T-helper 17 cell (primary cell): ENCODE measurements at regions not wholly inside any gene's neighbourhood (a gene's known extent, or its start where the extent isn't known, plus 50 kb on each side); places are given as distances from the start of the nearest gene placed in this dataset.

Source experiments
- ATAC-seq: fragments of 150-1000 bp; cut with Tn5 transposase; 2 replicates; pipeline ENCODE4 v1.10.0; 2021; ENCODE audit warnings: mild to moderate bottlenecking, moderate library complexity
- DNase-seq, 3 donors: peaks; one replicate each; pipeline versions ENCODE4 v3.0.0 to v3.0.0-alpha.2; 2020 to 2021
- H3K9me3 ChIP-seq: one replicate; pipeline ENCODE4 v1.7.0; 2013; ENCODE audit warnings: low read length, mild to moderate bottlenecking; ENCODE audit not compliant: control insufficient read depth, poor library complexity, severe bottlenecking
- H3K27ac Mint-ChIP-seq: one replicate; pipeline ENCODE4 v1.8.0; 2022; ENCODE audit warnings: mild to moderate bottlenecking, moderate library complexity, mixed read lengths
- H3K27me3 Mint-ChIP-seq: one replicate; pipeline ENCODE4 v1.8.0; 2022; ENCODE audit warnings: mixed read lengths
- H3K36me3 Mint-ChIP-seq: one replicate; pipeline ENCODE4 v1.8.0; 2022; ENCODE audit warnings: low read depth, mixed read lengths
- H3K4me1 Mint-ChIP-seq: one replicate; pipeline ENCODE4 v1.8.0; 2022; ENCODE audit warnings: mild to moderate bottlenecking, mixed read lengths
- H3K4me3 Mint-ChIP-seq: one replicate; pipeline ENCODE4 v1.8.0; 2022; ENCODE audit warnings: mild to moderate bottlenecking, moderate library complexity, mixed read lengths

DNA sequence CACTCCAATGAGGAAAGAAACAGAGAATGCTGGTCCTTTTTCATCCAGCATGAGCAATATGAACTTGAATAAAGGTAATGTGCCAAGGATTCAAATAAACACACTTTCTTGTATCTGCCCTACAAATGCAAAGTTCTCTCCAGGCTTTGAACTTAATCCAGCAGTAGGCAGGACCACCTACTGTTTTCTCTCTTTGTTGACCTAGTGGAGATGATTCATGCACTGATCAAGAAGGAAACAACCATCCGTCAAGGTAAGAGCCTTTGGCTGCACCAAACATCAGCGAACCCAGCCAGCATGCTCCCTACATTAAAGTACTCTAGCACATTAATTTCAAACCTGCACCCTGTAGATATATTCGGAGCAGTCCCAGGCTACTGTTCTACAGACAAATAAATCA lies 489.3 kb downstream of the GALC start:
- Mint-ChIP-seq H3K4me3 (no peak overlapping the region), H3K27me3 (no peaks in the 10 kb centered on the region)
- no peaks in the 10 kb centered on the region for H3K9me3 ChIP-seq

DNA sequence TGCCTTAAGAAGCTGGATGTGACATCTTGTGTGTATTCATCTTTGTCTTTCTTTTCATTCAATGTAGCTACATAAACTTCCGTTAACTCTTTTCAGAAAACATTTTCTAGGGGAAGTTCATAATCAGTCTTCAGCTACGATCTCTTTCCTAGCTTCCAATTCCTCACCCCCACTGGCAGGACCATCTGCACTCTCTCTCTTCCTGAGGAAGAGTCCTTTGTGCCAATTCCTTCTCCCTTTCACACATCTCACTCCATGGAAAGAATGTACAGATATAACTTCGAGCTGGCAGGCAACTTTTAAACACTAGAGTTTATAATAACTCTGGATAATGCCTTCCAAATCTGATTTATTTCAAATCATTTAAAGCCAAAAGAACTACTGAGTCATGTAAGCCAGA lies 495.7 kb downstream of the GALC start:
- Mint-ChIP-seq H3K27ac (no peak overlapping the region), H3K36me3 (no peaks in the 10 kb centered on the region), H3K4me3 (no peak overlapping the region), H3K27me3 (no peaks in the 10 kb centered on the region), H3K4me1 (no peaks in the 10 kb centered on the region)
- DNase-seq (no peak), ATAC-seq (no peak)
- H3K9me3 ChIP-seq: no peaks in the 10 kb centered on the region

More for the DNA sequence above, 489.3 kb downstream of the GALC start:
- DNase-seq (no peak), ATAC-seq (no peak)
- Mint-ChIP-seq H3K4me1 (no peaks in the 10 kb centered on the region), H3K36me3 (no peaks in the 10 kb centered on the region), H3K27ac (no peak overlapping the region)

DNA sequence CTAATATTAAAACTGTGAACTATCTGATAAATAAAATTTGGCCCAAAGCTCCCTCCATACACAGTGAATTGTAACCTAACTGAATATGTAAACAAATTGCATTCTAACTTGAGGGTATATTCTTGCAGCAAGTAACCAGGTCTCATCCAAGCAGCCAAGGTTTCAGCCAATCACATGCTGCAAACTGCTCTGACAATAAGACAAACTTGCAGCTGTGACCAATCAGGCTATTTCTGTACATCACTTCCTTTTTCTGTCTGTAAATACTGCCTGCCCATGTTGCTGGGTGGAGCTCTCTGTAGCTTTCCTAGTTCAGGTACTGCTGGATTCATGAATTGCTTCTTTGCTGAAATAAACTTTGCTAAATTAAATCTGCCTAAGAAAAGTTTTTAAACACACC lies 499.0 kb downstream of the GALC start:
- no peak overlapping the region for H3K27ac Mint-ChIP-seq
- H3K27me3 Mint-ChIP-seq: no peaks in the 10 kb centered on the region
- H3K4me3 Mint-ChIP-seq: no peak overlapping the region
- no peaks in the 10 kb centered on the region for H3K4me1 Mint-ChIP-seq
- no peaks in the 10 kb centered on the region for H3K36me3 Mint-ChIP-seq
- no peaks in the 10 kb centered on the region for H3K9me3 ChIP-seq
- ATAC-seq (no peak), DNase-seq (no peak)

GRCh38 chr14:87492561-87492960 lies 500.4 kb downstream of the GALC start:
- no peak overlapping the region for H3K27ac Mint-ChIP-seq
- H3K4me1 Mint-ChIP-seq: no peaks in the 10 kb centered on the region
- ATAC-seq (no peak), DNase-seq (no peak)
- H3K27me3 Mint-ChIP-seq: no peaks in the 10 kb centered on the region
- H3K36me3 Mint-ChIP-seq: no peaks in the 10 kb centered on the region
- H3K4me3 Mint-ChIP-seq: no peak overlapping the region
- H3K9me3 ChIP-seq: no peaks in the 10 kb centered on the region

DNA sequence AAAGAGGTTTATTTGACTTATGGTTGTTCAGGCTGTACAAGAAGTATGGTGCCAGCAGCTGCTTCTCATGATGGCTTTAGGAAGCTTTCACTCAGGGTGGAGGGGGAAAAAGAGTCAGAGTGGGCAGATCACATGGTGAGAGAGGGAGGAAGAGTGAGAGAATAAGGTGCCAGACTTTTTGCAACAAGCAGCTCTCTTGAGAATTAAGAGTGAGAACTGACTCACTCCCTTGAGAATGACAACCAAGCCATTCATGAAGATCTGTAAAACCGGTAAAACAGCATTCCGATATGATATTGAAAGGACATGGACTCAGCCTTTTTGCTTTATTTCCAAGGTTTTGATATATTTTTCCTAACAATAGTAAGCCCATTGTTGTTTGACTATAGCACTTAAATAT lies 501.2 kb downstream of the GALC start:
- no peak for ATAC-seq
- no peak overlapping the region for H3K27ac Mint-ChIP-seq

GRCh38 chr14:87489196-87489819 lies 503.7 kb downstream of the GALC start:
- Mint-ChIP-seq H3K36me3 (no peaks in the 10 kb centered on the region), H3K27ac (no peak overlapping the region), H3K27me3 (no peaks in the 10 kb centered on the region), H3K4me1 (no peaks in the 10 kb centered on the region), H3K4me3 (no peak overlapping the region)
- no peak for ATAC-seq
- DNase-seq: no peak
- no peaks in the 10 kb centered on the region for H3K9me3 ChIP-seq

More for the DNA sequence above, 501.2 kb downstream of the GALC start:
- H3K27me3 Mint-ChIP-seq: no peaks in the 10 kb centered on the region
- no peak overlapping the region for H3K4me3 Mint-ChIP-seq
- H3K9me3 ChIP-seq: no peaks in the 10 kb centered on the region
- H3K4me1 Mint-ChIP-seq: no peaks in the 10 kb centered on the region
- no peaks in the 10 kb centered on the region for H3K36me3 Mint-ChIP-seq
- DNase-seq: no peak

DNA sequence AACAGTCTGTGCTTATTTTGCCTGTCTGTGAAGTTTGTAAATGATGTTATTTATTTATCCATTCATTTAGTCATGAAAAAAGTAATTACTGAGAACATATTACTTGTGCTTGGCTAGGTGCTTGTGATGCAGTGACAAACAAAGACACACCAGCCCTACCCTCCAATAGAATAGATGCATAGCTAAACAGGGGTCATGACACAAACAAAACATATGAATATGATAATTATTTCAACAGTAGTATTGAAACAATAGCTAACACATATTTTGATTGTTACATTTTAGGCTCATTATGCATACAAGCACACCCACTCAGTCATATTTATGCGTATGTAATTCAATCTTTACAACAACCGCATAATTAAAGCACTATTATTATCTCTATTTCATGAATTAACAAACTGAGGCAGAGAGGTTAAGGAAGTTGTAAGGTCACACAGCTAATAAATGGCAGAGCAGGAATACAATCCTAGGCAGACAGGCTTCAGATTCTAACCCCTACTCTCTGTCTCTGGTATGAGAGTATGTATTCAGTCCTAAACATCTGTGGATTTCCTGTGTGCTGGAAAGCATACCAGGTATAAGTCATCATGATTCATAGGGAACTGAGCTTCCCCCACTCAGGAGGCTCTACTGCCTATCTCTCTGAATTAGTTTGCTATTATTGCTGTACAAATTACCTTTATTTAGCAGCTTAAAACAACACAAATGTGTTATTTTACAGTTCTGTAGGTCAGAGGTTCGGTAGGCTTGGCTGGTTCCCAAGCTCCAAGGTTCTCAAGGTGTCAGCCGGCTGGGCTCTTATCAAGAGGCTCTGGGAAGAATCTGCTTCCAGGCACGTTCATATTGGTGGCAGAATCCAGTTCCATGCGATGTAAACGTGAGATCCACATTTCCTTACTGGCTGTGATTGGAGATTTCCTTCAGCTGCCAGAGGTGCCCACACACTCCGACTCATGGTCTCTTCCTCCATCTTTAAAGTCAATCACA lies 509.4 kb downstream of the GALC start:
- H3K9me3 ChIP-seq: no peaks in the 10 kb centered on the region
- Mint-ChIP-seq H3K4me3 (no peak overlapping the region), H3K4me1 (no peaks in the 10 kb centered on the region), H3K27me3 (no peaks in the 10 kb centered on the region), H3K27ac (no peak overlapping the region), H3K36me3 (no peaks in the 10 kb centered on the region)
- no peak for ATAC-seq
- DNase-seq: no peak

GRCh38 chr14:87468531-87468930 lies 524.5 kb downstream of the GALC start:
- H3K36me3 Mint-ChIP-seq: no peaks in the 10 kb centered on the region
- DNase-seq (no peak), ATAC-seq (no peak)
- no peaks in the 10 kb centered on the region for H3K27me3 Mint-ChIP-seq
- H3K4me1 Mint-ChIP-seq: no peaks in the 10 kb centered on the region
- H3K27ac Mint-ChIP-seq: no peak overlapping the region
- H3K9me3 ChIP-seq: no peaks in the 10 kb centered on the region
- no peak overlapping the region for H3K4me3 Mint-ChIP-seq

- H3K9me3 ChIP-seq: no peaks in the 10 kb centered on the region
- Mint-ChIP-seq H3K4me1 (no peaks in the 10 kb centered on the region), H3K27me3 (no peaks in the 10 kb centered on the region), H3K4me3 (no peak overlapping the region), H3K36me3 (no peaks in the 10 kb centered on the region), H3K27ac (no peak overlapping the region)
- ATAC-seq: no peak
- DNase-seq: no peak
Observed at GRCh38 chr14:87467578-87467977, 525.4 kb downstream of the GALC start.

- Mint-ChIP-seq H3K4me1 (no peaks in the 10 kb centered on the region), H3K4me3 (no peak overlapping the region), H3K27ac (no peak overlapping the region), H3K36me3 (no peaks in the 10 kb centered on the region), H3K27me3 (no peaks in the 10 kb centered on the region)
- DNase-seq: no peak
- no peak for ATAC-seq
- H3K9me3 ChIP-seq: no peaks in the 10 kb centered on the region
Observed at GRCh38 chr14:87465770-87466169, 527.2 kb downstream of the GALC start.

DNA sequence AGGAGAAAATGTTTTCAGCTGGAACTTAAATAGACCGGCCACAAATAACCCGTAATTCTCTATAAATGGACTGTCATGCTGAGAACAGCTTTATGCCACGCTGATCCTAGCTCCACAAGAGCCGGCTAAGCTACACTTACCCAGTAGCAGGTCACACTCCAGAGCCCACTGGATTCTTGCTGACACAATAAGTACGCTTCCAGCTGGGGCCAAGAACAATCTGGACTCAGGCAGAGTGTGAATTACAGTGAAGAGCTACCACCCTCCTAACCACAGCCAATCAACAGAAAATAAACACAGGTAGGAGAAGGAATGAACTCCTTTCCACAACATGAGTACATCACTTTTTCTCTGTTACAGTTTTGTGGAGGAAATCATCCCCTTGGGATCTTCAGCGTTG lies 531.3 kb downstream of the GALC start:
- DNase-seq (no peak), ATAC-seq (no peak)
- no peaks in the 10 kb centered on the region for H3K9me3 ChIP-seq
- no peak overlapping the region for H3K4me3 Mint-ChIP-seq
- no peaks in the 10 kb centered on the region for H3K27me3 Mint-ChIP-seq
- H3K4me1 Mint-ChIP-seq: no peaks in the 10 kb centered on the region
- H3K36me3 Mint-ChIP-seq: no peaks in the 10 kb centered on the region
- no peak overlapping the region for H3K27ac Mint-ChIP-seq

GRCh38 chr14:87457720-87458119 lies 535.3 kb downstream of the GALC start:
- Mint-ChIP-seq H3K27ac (no peak overlapping the region), H3K4me1 (no peaks in the 10 kb centered on the region), H3K27me3 (no peaks in the 10 kb centered on the region), H3K4me3 (no peak overlapping the region), H3K36me3 (no peaks in the 10 kb centered on the region)
- no peak for DNase-seq
- no peaks in the 10 kb centered on the region for H3K9me3 ChIP-seq
- ATAC-seq: no peak

DNA sequence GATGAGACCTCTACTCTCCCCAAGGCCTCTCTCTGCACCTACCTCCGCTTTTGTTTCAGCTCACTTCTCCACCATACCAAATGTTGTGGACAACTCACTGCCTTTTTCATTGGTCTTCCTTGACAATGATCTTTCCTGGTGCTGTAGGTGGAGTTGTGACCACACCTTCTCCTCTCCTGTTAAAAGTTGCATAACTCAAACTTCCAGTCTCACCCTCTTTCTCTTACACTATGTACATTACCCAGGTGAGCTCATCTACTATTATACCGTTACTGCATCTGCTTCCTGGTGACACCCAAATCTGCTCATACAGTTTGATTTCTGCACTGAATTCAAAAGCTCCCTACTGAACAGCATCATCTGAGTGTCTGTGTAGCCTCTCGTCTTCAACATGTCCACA lies 542.8 kb downstream of the GALC start:
- ATAC-seq: no peak
- Mint-ChIP-seq H3K27ac (no peak overlapping the region), H3K4me3 (no peak overlapping the region)

GRCh38 chr14:87449016-87449415 lies 544.0 kb downstream of the GALC start:
- no peaks in the 10 kb centered on the region for H3K4me1 Mint-ChIP-seq
- H3K36me3 Mint-ChIP-seq: no peaks in the 10 kb centered on the region
- H3K4me3 Mint-ChIP-seq: no peak overlapping the region
- ATAC-seq: no peak
- H3K27me3 Mint-ChIP-seq: no peaks in the 10 kb centered on the region
- no peaks in the 10 kb centered on the region for H3K9me3 ChIP-seq
- DNase-seq: no peak
- H3K27ac Mint-ChIP-seq: no peak overlapping the region

More for the DNA sequence above, 542.8 kb downstream of the GALC start:
- no peaks in the 10 kb centered on the region for H3K27me3 Mint-ChIP-seq
- no peaks in the 10 kb centered on the region for H3K36me3 Mint-ChIP-seq
- no peaks in the 10 kb centered on the region for H3K4me1 Mint-ChIP-seq
- no peaks in the 10 kb centered on the region for H3K9me3 ChIP-seq
- DNase-seq: no peak
